NT2/D1 (cell line): ENCODE measurements at regions not wholly inside any gene's neighbourhood (a gene's known extent, or its start where the extent isn't known, plus 50 kb on each side); places are given as distances from the start of the nearest gene placed in this dataset.

Experiments used
- SUZ12 ChIP-seq: IDR thresholded peaks from 2 replicates; pipeline ENCODE4 v1.6.1; 2011; ENCODE audit not compliant: insufficient read length, insufficient read depth; ENCODE audit errors: extremely low read depth
- YY1 ChIP-seq: IDR thresholded peaks from 2 replicates; pipeline ENCODE4 v1.6.1; 2011; ENCODE audit not compliant: insufficient read length, insufficient read depth
- ZNF274 ChIP-seq: IDR thresholded peaks from 2 replicates; pipeline ENCODE4 v1.6.1; 2011; ENCODE audit warnings: mild to moderate bottlenecking, low read depth, low read length

GRCh38 chrX:122434942-122435341 lies 749.1 kb upstream of the GRIA3 start:
- TF ChIP-seq SUZ12 (no peak), ZNF274 (no peak), YY1 (no peak)
